ENCODE measurements at regions not wholly inside any gene's neighbourhood (a gene's known extent, or its start where the extent isn't known, plus 50 kb on each side); places are given as distances from the start of the nearest gene placed in this dataset.

- TF ChIP-seq CTCF (IDR thresholded peaks at IDR 0.05) (no peak), POLR2AphosphoS5 (IDR thresholded peaks at IDR 0.05; ENCODE audit: low read depth, low read length) (no peak), REST (IDR thresholded peaks at IDR 0.05; ENCODE audit: insufficient read depth in 1 of 2, low read depth in 2 of 2, low read length in 1 of 2) (no peak), SIN3A (IDR thresholded peaks at IDR 0.05; ENCODE audit: borderline replicate concordance, insufficient read depth, low read depth, low read length) (no peak), TCF7L2 (IDR thresholded peaks at IDR 0.05; ENCODE audit: low read depth, low read length) (no peak)
Measured at GRCh38 chr17:53313746-53314145, 509.0 kb upstream of the KIF2B start.

Data from Panc1 (cell line).